Endodermal cell (in vitro differentiated cells): ENCODE measurements at regions not wholly inside any gene's neighbourhood (a gene's known extent, or its start where the extent isn't known, plus 50 kb on each side); places are given as distances from the start of the nearest gene placed in this dataset.
"Not testable (repeated sequence)": the region's sequence is repeated elsewhere in the genome, so short reads cannot be mapped to it uniquely, and the experiment has no call there.

ENCODE experiments used
- DNase-seq: peaks from one replicate; pipeline ENCODE4 v3.0.0-alpha.2; 2017
- H3K27ac ChIP-seq: 2 replicates; pipeline ENCODE4 v1.5.1; 2013; ENCODE audit warnings: mild to moderate bottlenecking, low read depth, low read length, moderate library complexity
- H3K27me3 ChIP-seq: 2 replicates; pipeline ENCODE4 v1.6.1; 2013; ENCODE audit warnings: mild to moderate bottlenecking, low read length, moderate library complexity; ENCODE audit not compliant: insufficient read depth, control insufficient read depth, poor library complexity, severe bottlenecking
- H3K36me3 ChIP-seq: 2 replicates; pipeline ENCODE4 v1.7.0; 2013; ENCODE audit warnings: mild to moderate bottlenecking, low read length, moderate library complexity; ENCODE audit not compliant: control insufficient read depth, insufficient read depth
- H3K4me1 ChIP-seq: one replicate; pipeline ENCODE4 v1.7.0; 2013; ENCODE audit warnings: low read length; ENCODE audit not compliant: control insufficient read depth, insufficient read depth
- H3K4me3 ChIP-seq: 2 replicates; pipeline ENCODE4 v1.5.1; 2013; ENCODE audit warnings: mild to moderate bottlenecking, low read length, moderate library complexity
- H3K9ac ChIP-seq: 2 replicates; pipeline ENCODE4 v1.6.1; 2013; ENCODE audit warnings: mild to moderate bottlenecking, low read length, moderate library complexity; ENCODE audit not compliant: poor library complexity, severe bottlenecking; ENCODE audit errors: extremely low read depth
- H3K9me3 ChIP-seq: 2 replicates; pipeline ENCODE4 v1.6.1; 2013; ENCODE audit warnings: mild to moderate bottlenecking, low read length, moderate library complexity; ENCODE audit not compliant: control insufficient read depth
- H3K27ac Mint-ChIP-seq: 2 replicates; pipeline ENCODE4 v1.8.0; 2020; ENCODE audit warnings: mixed read lengths
- H3K27me3 Mint-ChIP-seq: 2 replicates; pipeline ENCODE4 v1.8.0; 2021; ENCODE audit warnings: mild to moderate bottlenecking, mixed read lengths; ENCODE audit not compliant: insufficient read depth
- H3K36me3 Mint-ChIP-seq: 2 replicates; pipeline ENCODE4 v1.8.0; 2020; ENCODE audit warnings: low read depth, mixed read lengths
- H3K4me1 Mint-ChIP-seq: 2 replicates; pipeline ENCODE4 v1.8.0; 2020; ENCODE audit warnings: mixed read lengths
- H3K4me3 Mint-ChIP-seq: 2 replicates; pipeline ENCODE4 v1.8.0; 2020; ENCODE audit warnings: mild to moderate bottlenecking, moderate library complexity, mixed read lengths
- H3K9me3 Mint-ChIP-seq: 2 replicates; pipeline ENCODE4 v1.8.0; 2020; ENCODE audit warnings: mild to moderate bottlenecking, mixed read lengths
- CTCF ChIP-seq: fragments of 200-600 bp; sonication (generic); conservative IDR thresholded peaks from 2 replicates; pipeline ENCODE4 v1.5.0; 2021; ENCODE audit warnings: antibody characterized with exemption, mild to moderate bottlenecking
- WGBS, 2 experiments: methylation state at CpG; one replicate each; pipeline versions ENCODE4 v1.1.5 to v1.1.7; 2013; ENCODE audit warnings: missing lambda C conversion rate in 2 of 2, mixed read lengths in 1 of 2; ENCODE audit not compliant: insufficient coverage in 1 of 2, insufficient read length in 1 of 2; 5-methylcytosine and 5-hydroxymethylcytosine counted together

- H3K9me3 Mint-ChIP-seq, H3K27me3 ChIP-seq, H3K36me3 Mint-ChIP-seq, H3K4me3 ChIP-seq, H3K9me3 ChIP-seq, H3K27me3 Mint-ChIP-seq, H3K36me3 ChIP-seq: not testable (repeated sequence)
- peak overlapping the region; percentile 77 for H3K27ac ChIP-seq
- H3K9ac ChIP-seq = peak overlapping the region; percentile 28
- 26 to 59% methylated on average over 7 to 21 of the region's 22 CpGs for WGBS, 2 experiments
- Mint-ChIP-seq H3K4me1 (peaks cover 19% of the 10 kb centered on the region), H3K27ac (peak overlapping the region; percentile 95), H3K4me3 (peak overlapping the region; percentile 16)
- DNase-seq = peak; percentile 88
- H3K4me1 ChIP-seq = peaks cover 10% of the 10 kb centered on the region
Measured at GRCh38 chr16:29157051-29157923, 172.4 kb downstream of the LAT start.

GRCh38 chr16:29156511-29156910, 171.7 kb downstream of the LAT start:
- Mint-ChIP-seq H3K36me3 (no peaks in the 10 kb centered on the region), H3K27me3 (no peaks in the 10 kb centered on the region), H3K9me3 (peaks cover 2% of the 10 kb centered on the region), H3K27ac (peak overlapping the region; percentile 95), H3K4me1 (peaks cover 19% of the 10 kb centered on the region), H3K4me3 (peak overlapping the region; percentile 16)
- 62 to 68% methylated on average over 9 to 11 of the region's 11 CpGs for WGBS, 2 experiments
- Histone ChIP-seq H3K4me3 (no peak overlapping the region), H3K27ac (no peak overlapping the region), H3K27me3 (no peaks in the 10 kb centered on the region), H3K9ac (no peak overlapping the region), H3K9me3 (no peaks in the 10 kb centered on the region), H3K4me1 (peaks cover 10% of the 10 kb centered on the region), H3K36me3 (no peaks in the 10 kb centered on the region)
- peak; percentile 71 for DNase-seq
- no peak for TF ChIP-seq CTCF

GRCh38 chr16:29155866-29156200, 171.0 kb downstream of the LAT start:
- not testable (repeated sequence) for H3K9ac ChIP-seq, H3K27me3 ChIP-seq, H3K9me3 Mint-ChIP-seq, DNase-seq, H3K9me3 ChIP-seq, H3K36me3 Mint-ChIP-seq, H3K4me3 Mint-ChIP-seq, H3K4me3 ChIP-seq, H3K27me3 Mint-ChIP-seq, H3K36me3 ChIP-seq, H3K27ac ChIP-seq
- peak overlapping the region; percentile 95 for H3K27ac Mint-ChIP-seq
- WGBS, 2 experiments = 92 to 96% methylated on average over 10 to 17 of the region's 17 CpGs
- peaks cover 19% of the 10 kb centered on the region for H3K4me1 Mint-ChIP-seq
- H3K4me1 ChIP-seq = peaks cover 10% of the 10 kb centered on the region

- not testable (repeated sequence) for H3K27ac ChIP-seq, H3K9me3 ChIP-seq, H3K27me3 ChIP-seq, DNase-seq, H3K9ac ChIP-seq, H3K4me3 ChIP-seq, H3K9me3 Mint-ChIP-seq, H3K27ac Mint-ChIP-seq, H3K4me3 Mint-ChIP-seq, H3K36me3 Mint-ChIP-seq, H3K36me3 ChIP-seq, H3K27me3 Mint-ChIP-seq
- 94 to 95% methylated on average over 16 to 25 of the region's 29 CpGs for WGBS, 2 experiments
- H3K4me1 ChIP-seq = peaks cover 10% of the 10 kb centered on the region
- peaks cover 19% of the 10 kb centered on the region for H3K4me1 Mint-ChIP-seq
Measured at GRCh38 chr16:29155131-29155865, 170.4 kb downstream of the LAT start.
